Activated naive CD4-positive, alpha-beta T cell treated with anti-CD3 and anti-CD28 coated beads, Interleukin-2, amount 10 ng/mL, durations not matched to agents 7 days and 5 days (primary cell): ENCODE measurements at regions not wholly inside any gene's neighbourhood (a gene's known extent, or its start where the extent isn't known, plus 50 kb on each side); places are given as distances from the start of the nearest gene placed in this dataset.
"Not testable (repeated sequence)": the region's sequence is repeated elsewhere in the genome, so short reads cannot be mapped to it uniquely, and the experiment has no call there.

ENCODE experiments used
- CTCF ChIA-PET: fragments of 350-600 bp; sonication (Branson Sonifier 250); formaldehyde crosslinking; loops from one replicate; lab custom pipeline; 2021; ENCODE audit warnings: antibody characterized with exemption; lab: Charles Lee
- DNase-seq: peaks from one replicate; pipeline ENCODE4 v3.0.0-alpha.2; 2020
- H3K27ac Mint-ChIP-seq: one replicate; pipeline ENCODE4 v1.8.0; 2021; ENCODE audit warnings: mild to moderate bottlenecking, moderate library complexity, mixed read lengths
- H3K27me3 Mint-ChIP-seq: one replicate; pipeline ENCODE4 v1.8.0; 2021; ENCODE audit warnings: mild to moderate bottlenecking, mixed read lengths
- H3K36me3 Mint-ChIP-seq: one replicate; pipeline ENCODE4 v1.8.0; 2021; ENCODE audit warnings: mixed read lengths
- H3K4me1 Mint-ChIP-seq: one replicate; pipeline ENCODE4 v1.8.0; 2021; ENCODE audit warnings: mixed read lengths
- H3K4me3 Mint-ChIP-seq: one replicate; pipeline ENCODE4 v1.8.0; 2021; ENCODE audit warnings: mild to moderate bottlenecking, moderate library complexity, mixed read lengths
- H3K9me3 Mint-ChIP-seq: one replicate; pipeline ENCODE4 v1.8.0; 2021; ENCODE audit warnings: mixed read lengths

DNA sequence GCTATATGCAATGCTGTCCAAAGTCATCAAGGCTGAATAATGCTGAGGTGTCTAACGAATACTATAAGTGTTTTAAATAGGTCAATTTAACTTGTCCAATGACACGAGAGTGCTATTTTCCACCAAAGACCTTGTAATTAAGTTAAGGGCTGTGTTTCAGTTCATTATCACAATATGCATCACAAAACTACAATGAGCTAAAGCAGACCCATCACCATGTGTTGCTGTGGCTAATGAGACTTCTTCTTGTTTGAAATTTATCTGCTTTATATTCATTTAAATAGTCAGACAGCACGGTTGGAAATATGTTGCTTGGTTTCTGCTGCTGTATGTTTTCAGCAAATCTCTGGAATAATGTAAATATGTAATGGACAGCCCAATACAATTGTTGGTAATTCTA, 292.5 kb upstream of the VSTM2A start:
- Mint-ChIP-seq H3K4me3 (no peak overlapping the region), H3K27ac (no peak overlapping the region), H3K27me3 (no peaks in the 10 kb centered on the region), H3K9me3 (peaks cover 2% of the 10 kb centered on the region), H3K36me3 (no peaks in the 10 kb centered on the region), H3K4me1 (no peaks in the 10 kb centered on the region)
- DNase-seq, result no peak
- CTCF ChIA-PET, result no interaction called here

DNA sequence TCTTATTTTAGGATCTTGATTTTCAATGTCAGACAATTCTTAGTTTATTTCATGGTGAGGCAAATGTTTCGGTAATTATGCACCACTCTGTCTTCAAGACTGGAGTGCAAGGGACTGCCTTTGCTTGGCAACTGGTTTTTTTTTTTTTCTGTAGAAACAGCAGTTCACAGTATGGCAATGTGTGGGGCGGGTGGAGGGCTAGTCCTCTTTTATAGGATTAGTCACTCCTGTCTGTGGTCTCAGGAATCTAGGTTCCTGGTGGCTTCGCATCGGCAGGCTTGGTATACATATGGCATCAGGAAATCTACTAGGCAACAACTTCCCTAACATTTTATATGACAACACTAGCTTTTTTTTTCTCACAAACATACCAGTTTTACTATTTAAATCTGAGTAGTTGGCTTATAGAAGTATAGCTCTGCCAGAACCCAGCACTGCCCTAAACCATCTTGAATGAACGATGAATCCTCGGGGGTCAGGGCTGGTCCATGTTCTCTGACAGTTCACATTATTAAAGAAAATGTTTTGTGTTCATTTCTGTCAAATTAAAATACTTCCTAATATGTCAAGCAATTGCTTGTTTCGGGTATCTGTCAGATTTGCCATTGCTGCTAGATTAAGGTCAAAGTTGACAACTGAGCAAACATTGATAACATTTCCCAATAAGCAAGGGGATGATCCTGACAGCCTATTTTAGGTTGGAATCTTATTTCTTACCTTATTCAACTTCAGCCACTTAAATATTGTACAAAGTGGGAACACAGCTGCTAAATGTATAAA, 289.7 kb upstream of the VSTM2A start:
- no peak for DNase-seq
- peaks cover 7% of the 10 kb centered on the region for H3K9me3 Mint-ChIP-seq

DNA sequence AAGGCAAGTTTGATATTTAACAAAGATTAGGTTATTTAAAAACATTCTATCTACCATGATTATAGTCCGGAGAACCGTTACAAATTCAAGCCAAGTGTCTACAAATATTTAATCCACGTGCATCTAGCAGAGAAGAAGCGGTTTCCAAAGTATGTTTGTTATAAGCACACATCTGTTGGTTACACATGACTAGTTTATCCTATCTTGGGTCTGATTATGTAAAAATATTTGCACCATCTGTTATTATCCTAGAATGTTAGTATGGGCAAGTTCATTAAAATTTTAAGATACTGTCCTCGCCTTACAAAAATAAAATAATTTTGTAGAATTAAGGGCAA, 289.2 kb upstream of the VSTM2A start:
- CTCF ChIA-PET, result no interaction called here
- no peak for DNase-seq
- no peak overlapping the region for H3K27ac Mint-ChIP-seq
- H3K27me3 Mint-ChIP-seq, result no peaks in the 10 kb centered on the region
- H3K36me3 Mint-ChIP-seq, result no peaks in the 10 kb centered on the region
- H3K4me3 Mint-ChIP-seq, result no peak overlapping the region
- peaks cover 7% of the 10 kb centered on the region for H3K9me3 Mint-ChIP-seq
- H3K4me1 Mint-ChIP-seq, result no peaks in the 10 kb centered on the region

More for the DNA sequence above, 289.7 kb upstream of the VSTM2A start:
- Mint-ChIP-seq H3K4me1 (no peaks in the 10 kb centered on the region), H3K4me3 (no peak overlapping the region), H3K27ac (no peak overlapping the region), H3K27me3 (no peaks in the 10 kb centered on the region), H3K36me3 (no peaks in the 10 kb centered on the region)
- CTCF ChIA-PET, result no interaction called here

DNA sequence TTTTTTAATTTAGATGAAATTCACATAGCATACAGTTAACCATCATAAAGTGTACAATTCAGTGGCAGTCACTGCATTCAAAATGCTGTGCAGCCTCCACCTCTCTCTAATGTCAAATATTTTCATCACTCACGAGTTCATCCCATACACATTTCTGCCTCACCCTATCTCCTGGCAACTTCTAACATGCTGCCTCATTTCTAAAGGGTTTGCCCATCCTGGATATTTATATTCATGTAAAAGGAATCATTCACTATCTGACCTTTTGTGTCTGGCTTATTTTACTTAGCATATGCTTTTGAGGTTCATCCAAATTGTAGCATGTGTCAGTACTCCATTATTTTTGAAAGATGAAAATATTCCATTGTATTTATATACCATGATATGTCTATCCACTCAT, 286.9 kb upstream of the VSTM2A start:
- CTCF ChIA-PET, result no interaction called here
- Mint-ChIP-seq H3K9me3 (peaks cover 11% of the 10 kb centered on the region), H3K4me3 (no peak overlapping the region), H3K4me1 (no peaks in the 10 kb centered on the region), H3K27ac (no peak overlapping the region), H3K27me3 (no peaks in the 10 kb centered on the region), H3K36me3 (no peaks in the 10 kb centered on the region)
- DNase-seq, result no peak

DNA sequence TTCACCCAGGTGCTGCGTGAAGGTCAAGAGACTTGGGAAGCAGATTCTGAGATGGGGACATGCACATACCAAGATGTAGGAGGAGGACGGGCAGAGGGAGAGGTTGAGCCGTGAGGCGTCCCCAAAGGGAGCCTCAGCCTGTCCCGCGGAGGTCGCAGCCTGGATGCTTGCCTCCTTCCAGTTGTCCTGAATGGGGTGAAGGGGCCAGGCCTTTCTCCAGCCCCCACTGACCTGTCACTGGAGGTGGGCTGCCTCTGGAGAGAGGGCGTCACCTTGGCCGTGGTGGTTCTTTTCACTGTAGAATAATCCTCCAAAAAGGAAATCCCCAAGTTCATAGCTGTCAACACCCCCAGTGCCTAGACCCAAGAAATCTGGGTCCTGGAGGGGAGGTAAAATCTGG, 283.0 kb upstream of the VSTM2A start:
- no peak overlapping the region for H3K27ac Mint-ChIP-seq
- no peaks in the 10 kb centered on the region for H3K27me3 Mint-ChIP-seq
- CTCF ChIA-PET, result no interaction called here
- no peak for DNase-seq
- H3K9me3 Mint-ChIP-seq, result peaks cover 18% of the 10 kb centered on the region
- H3K4me3 Mint-ChIP-seq, result no peak overlapping the region
- H3K4me1 Mint-ChIP-seq, result no peaks in the 10 kb centered on the region
- no peaks in the 10 kb centered on the region for H3K36me3 Mint-ChIP-seq

DNA sequence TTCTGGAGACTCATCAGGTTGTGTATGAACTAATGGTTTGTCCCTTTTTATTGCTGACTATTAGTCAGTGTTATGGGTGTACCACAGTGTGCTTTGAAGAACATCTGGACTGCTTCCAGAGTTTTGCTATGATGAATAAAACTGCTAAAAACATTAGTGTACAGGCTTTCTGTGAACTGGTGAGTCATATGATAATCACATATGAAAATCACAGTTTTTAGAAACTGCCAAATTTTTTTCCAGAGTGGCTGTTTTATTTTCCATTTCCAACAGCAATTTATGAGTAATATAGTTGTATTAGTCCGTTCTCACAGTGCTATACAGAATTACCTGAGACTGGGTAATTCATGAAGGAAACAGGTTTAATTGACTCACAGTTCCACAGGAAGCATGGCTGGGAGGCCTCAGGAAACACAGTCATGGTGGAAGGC, 281.2 kb upstream of the VSTM2A start:
- DNase-seq, result no peak
- H3K4me3 Mint-ChIP-seq, result no peak overlapping the region
- peaks cover 22% of the 10 kb centered on the region for H3K9me3 Mint-ChIP-seq
- CTCF ChIA-PET, result no interaction called here
- H3K27ac Mint-ChIP-seq, result no peak overlapping the region
- H3K36me3 Mint-ChIP-seq, result no peaks in the 10 kb centered on the region
- no peaks in the 10 kb centered on the region for H3K27me3 Mint-ChIP-seq
- no peaks in the 10 kb centered on the region for H3K4me1 Mint-ChIP-seq

DNA sequence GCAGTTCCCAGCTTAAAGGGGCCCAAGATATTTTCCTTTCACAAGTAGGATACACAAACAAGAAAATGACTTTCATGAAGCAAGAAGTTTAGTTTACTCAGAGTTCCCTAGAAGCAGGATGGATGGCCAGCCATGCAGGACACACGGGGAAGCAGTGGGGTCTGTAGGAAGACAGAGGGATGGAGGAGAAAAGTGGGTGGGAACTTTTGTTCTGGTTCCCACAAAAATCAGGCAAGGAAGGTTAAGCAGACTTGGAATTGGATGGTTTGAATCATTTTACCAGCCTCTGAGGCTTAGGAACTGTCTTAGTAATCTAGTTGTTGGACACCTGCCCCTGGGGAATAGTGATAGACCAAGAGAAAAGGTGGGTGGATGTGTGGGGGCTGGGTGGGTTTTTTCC, 263.3 kb upstream of the VSTM2A start:
- Mint-ChIP-seq H3K27me3 (no peaks in the 10 kb centered on the region), H3K36me3 (no peaks in the 10 kb centered on the region), H3K27ac (no peak overlapping the region), H3K9me3 (peaks cover 25% of the 10 kb centered on the region), H3K4me1 (no peaks in the 10 kb centered on the region), H3K4me3 (no peak overlapping the region)
- CTCF ChIA-PET, result no interaction called here
- DNase-seq, result no peak

DNA sequence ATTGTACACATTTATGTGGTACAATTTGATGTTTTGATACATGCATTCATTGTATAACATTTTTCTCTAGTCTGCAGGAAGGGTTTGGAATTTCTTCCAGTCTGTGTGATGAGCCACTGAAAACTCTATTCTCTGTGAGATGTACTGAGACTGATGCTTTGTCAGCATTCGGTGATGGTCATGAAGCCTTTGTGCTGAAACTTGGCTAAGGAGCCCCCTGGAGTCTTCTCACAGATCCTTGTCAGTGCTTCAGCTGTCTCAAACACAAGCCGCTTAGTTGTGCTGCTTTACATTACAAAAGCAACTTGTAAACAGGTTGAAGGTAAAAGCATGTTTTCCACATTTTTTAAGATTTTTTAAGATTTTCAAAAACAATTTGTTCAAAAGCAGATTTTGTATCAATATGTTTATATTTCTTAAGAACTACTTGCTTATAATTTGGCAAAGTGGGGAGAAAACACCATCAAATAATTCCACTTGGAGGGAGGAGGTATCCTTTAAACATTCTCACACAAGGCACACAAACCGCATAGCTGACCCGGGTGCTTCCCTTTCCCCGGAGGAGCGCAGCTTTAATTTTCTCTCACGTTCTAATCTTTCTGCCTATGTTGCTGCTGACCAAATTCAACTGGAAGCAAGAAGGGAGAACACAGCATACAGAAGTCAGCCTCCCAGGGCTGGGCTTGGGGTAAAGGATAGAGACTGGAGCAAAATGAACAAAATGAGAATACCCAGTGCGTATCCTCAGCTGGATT, 249.8 kb upstream of the VSTM2A start:
- Mint-ChIP-seq H3K36me3 (no peaks in the 10 kb centered on the region), H3K4me1 (no peaks in the 10 kb centered on the region), H3K27ac (no peak overlapping the region), H3K4me3 (no peak overlapping the region), H3K27me3 (no peaks in the 10 kb centered on the region), H3K9me3 (peaks cover 10% of the 10 kb centered on the region)
- CTCF ChIA-PET, result no interaction called here
- no peak for DNase-seq

DNA sequence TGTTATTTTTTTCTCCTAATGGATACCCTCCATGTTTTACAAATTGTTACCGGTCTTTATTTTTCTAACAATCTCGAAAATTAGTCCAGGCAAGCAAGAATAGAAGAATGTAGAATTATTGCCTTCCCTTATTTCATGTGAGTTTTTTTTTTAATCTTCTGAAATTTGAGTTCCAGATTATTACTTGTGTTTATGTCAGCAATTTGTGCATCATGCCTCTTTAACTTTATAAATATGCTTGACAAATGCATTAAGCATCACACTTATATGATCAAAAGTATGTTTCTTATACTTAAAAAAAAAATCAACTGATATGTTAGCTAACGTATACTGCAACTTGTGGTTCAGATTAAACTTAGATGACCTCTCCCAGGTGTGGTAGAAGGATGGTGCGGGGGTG, 242.7 kb upstream of the VSTM2A start:
- H3K27ac Mint-ChIP-seq, result no peak overlapping the region
- CTCF ChIA-PET, result no interaction called here
- no peak overlapping the region for H3K4me3 Mint-ChIP-seq

DNA sequence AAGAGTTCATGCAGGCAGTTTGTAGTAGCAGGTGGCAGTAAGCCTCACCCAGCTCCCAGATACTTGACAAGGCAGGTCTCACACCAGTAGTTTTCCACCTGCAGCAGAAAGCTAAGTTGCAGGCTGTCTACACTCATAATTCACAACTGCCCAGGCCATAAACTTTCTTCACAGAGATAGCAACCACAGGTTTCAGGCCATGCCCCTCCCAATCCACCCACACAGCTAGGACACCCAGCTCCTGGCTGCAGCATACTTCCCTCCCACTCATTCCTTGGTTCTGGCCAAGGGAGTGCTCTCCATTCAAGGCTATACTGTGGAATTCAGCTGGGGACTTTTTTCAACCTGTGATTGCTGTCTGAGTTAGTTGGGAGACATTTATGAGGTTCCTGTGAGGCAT, 226.2 kb upstream of the VSTM2A start:
- H3K36me3 Mint-ChIP-seq, DNase-seq, H3K27me3 Mint-ChIP-seq, CTCF ChIA-PET, H3K9me3 Mint-ChIP-seq, H3K4me3 Mint-ChIP-seq, H3K4me1 Mint-ChIP-seq, H3K27ac Mint-ChIP-seq: not testable (repeated sequence)

More for the DNA sequence above, 242.7 kb upstream of the VSTM2A start:
- Mint-ChIP-seq H3K27me3 (no peaks in the 10 kb centered on the region), H3K9me3 (peaks cover 7% of the 10 kb centered on the region), H3K4me1 (no peaks in the 10 kb centered on the region), H3K36me3 (no peaks in the 10 kb centered on the region)
- DNase-seq, result no peak

DNA sequence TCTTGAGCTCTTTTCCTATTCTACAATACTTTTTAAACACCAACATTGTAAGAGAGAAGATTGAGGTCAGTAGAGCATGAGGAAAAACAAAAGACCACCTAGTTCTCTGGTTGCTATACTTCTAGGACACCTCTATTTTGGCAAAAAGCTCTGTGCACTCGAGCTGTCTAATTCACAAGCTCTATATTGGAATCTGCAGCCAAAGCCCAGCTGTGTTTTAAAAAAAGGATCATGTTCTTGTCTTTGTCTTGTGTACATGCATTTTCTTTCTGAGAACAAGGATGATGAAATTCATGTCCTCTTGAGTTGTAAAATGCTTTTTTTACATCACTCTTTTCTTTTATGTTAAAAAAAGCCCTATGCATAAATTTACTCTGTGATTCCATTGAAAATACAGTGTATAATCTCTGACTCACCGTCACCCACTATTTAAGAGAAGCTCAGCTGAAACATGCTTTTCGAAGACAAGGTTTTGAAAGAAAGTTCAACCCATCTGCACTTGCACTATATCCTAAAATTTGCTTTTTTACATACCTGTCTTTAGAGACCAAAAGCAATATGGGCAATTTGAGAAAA, 215.5 kb upstream of the VSTM2A start:
- no peak for DNase-seq
- peaks cover 12% of the 10 kb centered on the region for H3K9me3 Mint-ChIP-seq
- H3K27ac Mint-ChIP-seq, result no peak overlapping the region
- CTCF ChIA-PET, result no interaction called here
- H3K4me1 Mint-ChIP-seq, result no peaks in the 10 kb centered on the region
- no peak overlapping the region for H3K4me3 Mint-ChIP-seq
- H3K36me3 Mint-ChIP-seq, result no peaks in the 10 kb centered on the region
- H3K27me3 Mint-ChIP-seq, result no peaks in the 10 kb centered on the region

DNA sequence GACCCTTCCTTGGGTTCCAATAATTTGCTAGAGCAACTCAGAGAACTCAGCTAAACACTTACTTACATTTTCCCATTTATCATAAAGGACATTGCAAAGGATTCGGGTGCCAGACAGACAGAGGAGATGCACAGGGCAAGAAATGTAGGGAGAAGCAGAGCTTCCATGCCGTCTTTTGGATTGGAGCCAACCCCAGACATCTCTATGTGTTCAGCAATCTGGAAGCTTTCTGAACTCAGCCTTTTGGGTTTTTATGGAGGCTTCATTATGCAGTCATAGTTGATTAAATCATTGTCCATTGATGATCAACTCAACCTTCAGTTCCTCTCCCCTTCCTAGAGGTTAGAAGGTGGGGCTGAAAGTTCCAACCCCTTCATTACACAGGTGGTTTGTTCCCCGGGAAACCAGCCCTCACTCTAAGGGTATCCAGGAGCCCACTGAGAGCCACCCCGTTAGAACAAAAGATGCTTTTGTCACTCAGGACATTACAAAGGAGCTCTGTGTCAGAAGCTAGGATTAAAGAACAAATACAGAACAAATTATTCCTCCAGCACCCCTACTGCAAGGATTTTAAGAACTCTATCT, 211.9 kb upstream of the VSTM2A start:
- H3K36me3 Mint-ChIP-seq, result no peaks in the 10 kb centered on the region
- CTCF ChIA-PET, result no interaction called here
- H3K4me1 Mint-ChIP-seq, result no peaks in the 10 kb centered on the region
- no peak overlapping the region for H3K27ac Mint-ChIP-seq
- DNase-seq, result no peak
- H3K9me3 Mint-ChIP-seq, result peaks cover 9% of the 10 kb centered on the region
- H3K4me3 Mint-ChIP-seq, result no peak overlapping the region
- H3K27me3 Mint-ChIP-seq, result no peaks in the 10 kb centered on the region

DNA sequence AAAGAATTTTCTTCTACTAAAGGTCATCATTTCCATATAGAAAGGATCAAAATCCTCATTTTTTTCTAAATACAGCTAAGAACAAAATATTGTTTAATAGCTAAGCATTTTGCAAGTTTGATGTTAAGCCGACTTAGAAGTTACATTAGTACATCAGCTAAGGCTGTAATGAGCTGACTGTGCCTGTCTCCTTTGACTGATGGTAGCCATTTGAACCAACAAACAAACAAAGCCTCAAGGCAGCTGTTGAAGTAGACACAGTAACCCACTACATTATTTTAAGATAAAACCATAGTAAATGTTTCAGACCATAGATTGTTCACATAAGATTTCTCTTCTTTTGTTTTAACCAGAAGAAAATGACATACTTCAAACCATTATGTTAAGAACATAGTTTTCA, 210.9 kb upstream of the VSTM2A start:
- Mint-ChIP-seq H3K9me3 (peaks cover 12% of the 10 kb centered on the region), H3K27ac (no peak overlapping the region), H3K36me3 (no peaks in the 10 kb centered on the region), H3K4me3 (no peak overlapping the region), H3K27me3 (no peaks in the 10 kb centered on the region), H3K4me1 (no peaks in the 10 kb centered on the region)
- no peak for DNase-seq
- CTCF ChIA-PET, result no interaction called here

DNA sequence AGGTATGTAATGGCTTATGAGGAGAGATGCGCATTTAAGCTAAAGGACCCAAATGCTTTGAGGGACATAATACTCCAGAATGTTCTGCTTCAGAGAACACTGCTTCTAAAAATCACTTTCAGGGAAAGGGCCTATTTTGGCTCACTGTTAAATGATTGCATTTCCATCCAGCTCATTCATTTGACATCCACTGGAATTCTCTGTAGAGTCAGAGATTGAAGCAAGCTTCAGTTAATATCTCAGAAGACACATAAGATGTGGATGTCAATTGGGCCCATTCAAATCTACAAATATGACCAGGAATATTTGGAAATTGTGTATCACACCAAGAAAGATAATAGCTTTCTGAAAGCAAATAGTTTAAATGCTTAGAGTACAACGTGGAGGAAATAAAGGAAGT, 209.9 kb upstream of the VSTM2A start:
- no peak for DNase-seq
- Mint-ChIP-seq H3K4me1 (no peaks in the 10 kb centered on the region), H3K36me3 (no peaks in the 10 kb centered on the region), H3K9me3 (peaks cover 13% of the 10 kb centered on the region), H3K4me3 (no peak overlapping the region), H3K27me3 (no peaks in the 10 kb centered on the region), H3K27ac (no peak overlapping the region)
- CTCF ChIA-PET, result no interaction called here

DNA sequence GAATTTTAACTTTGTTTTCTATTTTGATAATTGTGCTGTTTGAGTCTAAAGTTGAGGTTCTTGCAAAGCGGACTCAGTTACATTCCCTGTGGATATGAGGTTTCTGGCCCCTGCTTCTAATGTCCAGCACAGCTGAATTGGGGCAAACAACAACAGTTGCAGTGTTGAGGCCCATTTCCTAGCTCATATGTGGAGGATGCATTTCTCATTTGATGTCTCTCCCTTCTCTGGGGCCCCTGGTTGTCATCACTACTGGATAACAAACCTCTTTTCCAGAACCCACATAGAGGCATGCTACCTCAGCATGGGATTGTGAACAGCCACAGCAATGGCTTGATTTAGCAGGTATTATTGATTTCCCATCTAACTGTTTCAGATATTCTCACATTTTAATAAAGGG, 208.2 kb upstream of the VSTM2A start:
- no peak overlapping the region for H3K27ac Mint-ChIP-seq
- no peaks in the 10 kb centered on the region for H3K36me3 Mint-ChIP-seq
- CTCF ChIA-PET, result no interaction called here
- no peak for DNase-seq
- H3K9me3 Mint-ChIP-seq, result peaks cover 13% of the 10 kb centered on the region
- H3K27me3 Mint-ChIP-seq, result no peaks in the 10 kb centered on the region
- no peaks in the 10 kb centered on the region for H3K4me1 Mint-ChIP-seq
- H3K4me3 Mint-ChIP-seq, result no peak overlapping the region
